RWPE2 (cell line): ENCODE measurements at regions not wholly inside any gene's neighbourhood (a gene's known extent, or its start where the extent isn't known, plus 50 kb on each side); places are given as distances from the start of the nearest gene placed in this dataset.
A peak's percentile ranks its signal among the peaks of the same experiment; 100 is the strongest.

ENCODE experiments used
- ATAC-seq: fragments of 200-7000 bp; cut with Tn5 transposase; 3 replicates; pipeline ENCODE4 v1.9.1; 2021; ENCODE audit warnings: low read depth
- DNase-seq: peaks from one replicate; pipeline ENCODE4 v3.0.0-alpha.2; 2020; ENCODE audit warnings: low spot score
- H3K27ac ChIP-seq: fragments of 450-650 bp; 2 replicates; pipeline ENCODE4 v1.5.1; 2017; ENCODE audit warnings: mild to moderate bottlenecking; ENCODE audit not compliant: poor library complexity, severe bottlenecking
- H3K27me3 ChIP-seq: fragments of 250-450 bp; sonication (Bioruptor Pico); 2 replicates; pipeline ENCODE4 v1.5.1; 2021; ENCODE audit warnings: mild to moderate bottlenecking, moderate library complexity; ENCODE audit not compliant: insufficient read depth, poor library complexity, severe bottlenecking
- H3K36me3 ChIP-seq: fragments of 250-450 bp; sonication (Bioruptor Pico); 2 replicates; pipeline ENCODE4 v1.5.1; 2020; ENCODE audit warnings: low read depth, mild to moderate bottlenecking, moderate library complexity
- H3K4me1 ChIP-seq: fragments of 250-450 bp; sonication (Bioruptor Pico); 2 replicates; pipeline ENCODE4 v1.5.1; 2021; ENCODE audit warnings: mild to moderate bottlenecking, moderate library complexity; ENCODE audit not compliant: insufficient read depth, poor library complexity, severe bottlenecking
- H3K4me3 ChIP-seq: fragments of 250-450 bp; sonication (Bioruptor Pico); 2 replicates; pipeline ENCODE4 v1.5.1; 2021; ENCODE audit warnings: mild to moderate bottlenecking, moderate library complexity; ENCODE audit not compliant: severe bottlenecking
- H3K9me3 ChIP-seq: fragments of 250-450 bp; sonication (Bioruptor Pico); 2 replicates; pipeline ENCODE4 v1.5.1; 2021; ENCODE audit warnings: mild to moderate bottlenecking, moderate library complexity; ENCODE audit not compliant: severe bottlenecking
- CTCF ChIP-seq: fragments of 450-650 bp; IDR thresholded peaks from one replicate; pipeline ENCODE4 v1.5.1; 2017; ENCODE audit warnings: mild to moderate bottlenecking, moderate library complexity; ENCODE audit not compliant: poor library complexity, severe bottlenecking

- no peaks in the 10 kb centered on the region for H3K36me3 ChIP-seq
- ATAC-seq, result peak; percentile 17; the same call in 1 of the 3 replicates
- H3K27me3 ChIP-seq, result no peaks in the 10 kb centered on the region
- no peak for DNase-seq
- H3K9me3 ChIP-seq, result no peaks in the 10 kb centered on the region
- no peak overlapping the region for H3K4me3 ChIP-seq
- no peak overlapping the region for H3K27ac ChIP-seq
- no peaks in the 10 kb centered on the region for H3K4me1 ChIP-seq
- TF ChIP-seq CTCF, result no peak
Observed at GRCh38 chr5:73268826-73269225, 95.8 kb downstream of the TMEM174 start.

- Histone ChIP-seq H3K4me1 (no peaks in the 10 kb centered on the region), H3K27me3 (no peaks in the 10 kb centered on the region), H3K4me3 (no peak overlapping the region), H3K9me3 (no peaks in the 10 kb centered on the region), H3K36me3 (no peaks in the 10 kb centered on the region), H3K27ac (no peak overlapping the region)
- no peak for ATAC-seq
- DNase-seq, result no peak
- no peak for TF ChIP-seq CTCF
Observed at GRCh38 chr5:73267766-73268435, 94.9 kb downstream of the TMEM174 start.

GRCh38 chr5:73266925-73267765 lies 94.2 kb downstream of the TMEM174 start:
- H3K27ac ChIP-seq, result no peak overlapping the region
- no peaks in the 10 kb centered on the region for H3K9me3 ChIP-seq
- no peaks in the 10 kb centered on the region for H3K27me3 ChIP-seq
- DNase-seq (no peak), ATAC-seq (no peak)
- no peaks in the 10 kb centered on the region for H3K36me3 ChIP-seq
- H3K4me1 ChIP-seq, result no peaks in the 10 kb centered on the region
- no peak for TF ChIP-seq CTCF
- no peak overlapping the region for H3K4me3 ChIP-seq

- H3K4me1 ChIP-seq, result no peaks in the 10 kb centered on the region
- no peaks in the 10 kb centered on the region for H3K36me3 ChIP-seq
- ATAC-seq (no peak), DNase-seq (no peak)
- H3K27me3 ChIP-seq, result no peaks in the 10 kb centered on the region
- H3K4me3 ChIP-seq, result no peak overlapping the region
- H3K27ac ChIP-seq, result no peak overlapping the region
- no peaks in the 10 kb centered on the region for H3K9me3 ChIP-seq
- TF ChIP-seq CTCF, result no peak
Observed at GRCh38 chr5:73266176-73266738, 93.3 kb downstream of the TMEM174 start.
